Mammary epithelial cell (primary cell): ENCODE measurements at regions not wholly inside any gene's neighbourhood (a gene's known extent, or its start where the extent isn't known, plus 50 kb on each side); places are given as distances from the start of the nearest gene placed in this dataset.

ENCODE experiments used
- CTCF ChIP-seq, 2 donors: IDR thresholded peaks in 1 of 2; conservative IDR thresholded peaks in 1 of 2; 2 replicates each; pipeline ENCODE4 v1.5.1; 2011 to 2012; ENCODE audit warnings: inconsistent platforms in 2 of 2, low read length in 2 of 2, mild to moderate bottlenecking in 2 of 2, control low read depth in 1 of 2, low read depth in 1 of 2; ENCODE audit not compliant: insufficient read depth in 1 of 2; ENCODE audit errors: extremely low read depth in 1 of 2
- EZH2 ChIP-seq: IDR thresholded peaks from 2 replicates; pipeline ENCODE4 v1.6.1; 2012; ENCODE audit warnings: low read length, inconsistent platforms, borderline replicate concordance

GRCh38 chr3:176867681-176868663 lies 329.3 kb downstream of the TBL1XR1 start:
- TF ChIP-seq CTCF (conservative IDR thresholded peaks at IDR 0.05 in 1 of 2, IDR thresholded peaks at IDR 0.05 in 1 of 2; ENCODE audit: extremely low read depth in 1 of 2, insufficient read depth in 1 of 2, low read depth in 1 of 2, low read length in 2 of 2) (no peak), EZH2 (no peak)
